SIG-M5 (cell line): ENCODE measurements at regions not wholly inside any gene's neighbourhood (a gene's known extent, or its start where the extent isn't known, plus 50 kb on each side); places are given as distances from the start of the nearest gene placed in this dataset.
"Not testable (repeated sequence)": the region's sequence is repeated elsewhere in the genome, so short reads cannot be mapped to it uniquely, and the experiment has no call there.

Experiments used
- DNase-seq: peaks from one replicate; lab custom pipeline; 2025; lab: John Stamatoyannopoulos, UW

GRCh38 chr19:31529121-31529520, 179.9 kb upstream of the TSHZ3 start:
- DNase-seq: no peak

GRCh38 chr19:31530781-31531180, 181.5 kb upstream of the TSHZ3 start:
- no peak for DNase-seq

DNA sequence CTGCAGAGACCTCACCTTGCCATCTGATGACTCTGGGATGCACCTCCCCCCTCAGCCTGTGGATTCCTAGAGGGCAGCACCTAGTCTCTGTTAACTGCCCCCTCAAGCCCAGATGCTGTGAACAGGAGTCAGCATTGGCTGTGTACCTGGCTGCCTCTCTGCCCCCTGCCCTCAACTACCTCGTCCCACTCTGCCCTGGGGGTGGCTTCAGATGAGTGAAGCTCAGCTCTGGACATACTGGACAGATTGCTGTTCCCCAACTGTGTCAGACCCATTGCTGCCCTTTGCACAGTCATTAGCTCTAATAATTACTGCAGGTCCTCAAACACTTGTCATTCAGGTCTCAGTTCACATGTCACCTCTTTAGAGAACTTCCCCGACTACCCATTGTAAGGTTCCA, 182.1 kb upstream of the TSHZ3 start:
- DNase-seq: no peak

DNA sequence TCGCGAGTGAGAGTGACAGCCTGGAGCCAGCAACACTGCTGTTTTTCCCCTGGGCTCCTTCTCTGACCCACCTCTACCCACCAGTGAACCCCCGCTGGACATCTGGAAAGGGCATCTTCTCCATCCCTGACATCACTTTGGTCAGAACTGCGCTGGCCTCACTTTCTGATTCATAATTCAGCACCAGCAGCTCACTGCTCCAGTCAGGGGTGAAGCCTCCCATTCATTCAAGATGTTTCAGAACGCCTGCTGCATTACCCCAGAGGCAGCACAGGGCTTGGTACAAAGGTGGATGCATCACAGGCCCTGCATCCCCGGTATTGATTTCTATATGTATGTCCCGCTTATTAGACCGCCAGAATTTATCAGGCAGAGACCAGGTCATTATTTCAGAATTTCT, 182.8 kb upstream of the TSHZ3 start:
- no peak for DNase-seq

DNA sequence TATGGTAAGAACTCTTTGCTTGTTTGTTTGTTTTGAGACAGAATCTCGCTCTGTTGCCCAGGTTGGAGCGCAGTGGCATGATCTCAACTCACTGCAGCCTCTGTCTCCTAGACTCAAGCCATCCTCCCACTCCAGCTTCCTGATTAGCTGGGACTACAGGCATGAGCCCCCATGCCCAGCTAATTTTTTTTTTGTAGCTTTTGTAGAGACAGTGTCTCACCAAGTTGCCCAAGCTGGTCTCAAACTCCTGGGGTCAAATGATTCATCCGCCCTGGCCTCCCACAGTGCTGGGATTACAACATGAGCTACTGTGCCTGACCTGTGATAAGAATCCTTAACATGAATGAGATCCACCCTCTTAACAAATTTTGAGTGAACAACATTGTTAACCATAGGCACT, 183.9 kb upstream of the TSHZ3 start:
- DNase-seq: no peak

DNA sequence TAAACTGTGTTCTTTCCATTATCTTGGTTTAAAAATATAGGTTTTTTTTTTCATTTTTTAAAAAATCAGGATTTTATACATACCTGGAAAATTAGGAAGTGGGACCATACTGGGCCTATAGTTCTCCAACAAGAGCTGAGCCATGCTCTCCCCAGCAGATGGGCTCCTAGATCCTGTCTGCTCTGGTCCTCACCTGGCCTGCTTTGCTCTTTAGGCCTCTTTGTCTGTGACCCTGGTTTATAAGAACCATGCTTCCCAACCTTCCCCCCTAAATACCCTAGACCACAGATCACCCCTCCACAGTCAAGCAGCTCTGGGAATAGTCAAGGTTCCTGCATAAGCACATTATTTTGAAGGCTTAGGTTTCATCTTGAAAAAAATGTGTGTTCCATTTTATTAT, 185.0 kb upstream of the TSHZ3 start:
- DNase-seq: no peak

GRCh38 chr19:31534786-31535657, 185.8 kb upstream of the TSHZ3 start:
- no peak for DNase-seq

- no peak for DNase-seq
Observed at GRCh38 chr19:31535691-31536460, 186.6 kb upstream of the TSHZ3 start.

GRCh38 chr19:31537136-31537535, 187.9 kb upstream of the TSHZ3 start:
- no peak for DNase-seq

DNA sequence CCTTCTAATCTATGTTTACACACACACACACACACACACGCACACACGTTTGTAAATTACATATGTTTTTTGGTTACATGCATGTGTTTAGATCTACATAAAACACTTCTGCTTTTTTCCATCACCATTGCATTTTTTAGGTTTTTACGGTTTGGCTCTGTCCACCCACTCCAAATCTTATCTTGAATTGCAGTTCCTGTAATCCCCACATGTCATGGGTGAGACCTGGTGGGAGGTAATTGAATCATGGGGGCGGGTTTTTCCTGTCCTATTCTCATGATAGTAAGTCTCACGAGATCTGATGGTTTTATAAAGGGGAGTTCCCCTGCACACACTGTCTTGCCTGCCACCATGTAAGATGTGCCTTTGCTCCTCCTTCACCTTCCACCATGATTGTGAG, 188.7 kb upstream of the TSHZ3 start:
- not testable (repeated sequence) for DNase-seq

DNA sequence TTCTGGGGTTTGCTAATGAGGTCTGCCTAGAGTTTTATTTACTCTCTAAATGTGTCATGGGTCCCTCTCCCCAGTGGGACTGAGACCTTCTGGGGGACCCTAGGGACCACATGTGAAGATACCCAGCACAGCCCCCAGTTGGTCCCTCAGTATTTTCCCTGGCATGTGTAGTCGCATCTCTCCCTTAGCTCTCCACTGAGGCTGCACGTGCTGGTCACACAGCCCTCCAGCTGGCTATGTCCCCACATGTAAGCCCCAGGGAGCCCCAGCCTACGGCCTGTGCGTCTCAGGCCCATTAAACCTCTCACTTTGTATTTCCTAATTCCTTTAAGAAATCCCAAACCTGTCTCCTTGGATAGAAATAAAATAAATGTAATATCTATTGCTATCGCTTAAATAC, 189.6 kb upstream of the TSHZ3 start:
- DNase-seq: no peak

DNA sequence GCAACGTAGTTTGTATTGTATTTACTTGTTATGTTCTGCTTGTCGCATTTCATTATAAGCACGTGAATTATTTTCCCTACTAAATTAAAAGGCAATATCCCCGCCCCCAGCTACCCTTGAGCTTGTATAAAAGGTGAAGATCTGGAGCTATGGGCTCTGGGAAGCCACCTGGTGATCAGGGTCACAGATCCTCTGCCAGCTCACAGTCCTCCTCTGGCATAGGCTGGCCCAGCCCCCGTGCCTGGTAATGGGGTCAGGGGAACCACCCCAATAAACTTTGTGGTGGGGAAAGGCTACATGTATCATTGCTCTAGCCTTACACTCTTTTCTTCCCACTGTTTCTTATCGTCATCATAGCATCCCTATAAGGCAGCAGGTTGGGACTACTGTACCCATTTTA, 190.2 kb upstream of the TSHZ3 start:
- no peak for DNase-seq

GRCh38 chr19:31541396-31541795, 192.2 kb upstream of the TSHZ3 start:
- DNase-seq: no peak

DNA sequence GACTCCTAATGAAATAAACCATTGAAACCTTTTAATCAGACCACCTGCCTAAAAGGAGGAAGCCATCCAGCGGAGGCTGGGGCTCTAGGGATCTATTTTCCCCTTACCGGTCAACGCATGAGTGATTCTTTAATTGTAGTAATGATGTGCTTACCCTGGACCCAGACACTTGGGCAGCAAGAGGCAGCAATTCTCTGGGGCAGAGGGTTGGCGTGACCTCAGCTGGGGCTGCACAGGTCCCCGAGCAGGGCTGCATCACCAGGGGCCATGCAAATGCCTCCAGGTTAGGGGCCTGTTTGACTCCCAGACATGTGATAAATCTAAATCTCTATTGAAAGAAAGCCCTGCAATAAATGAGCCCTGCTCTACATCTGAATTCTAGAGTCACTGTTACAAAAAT, 194.2 kb upstream of the TSHZ3 start:
- DNase-seq: no peak

DNA sequence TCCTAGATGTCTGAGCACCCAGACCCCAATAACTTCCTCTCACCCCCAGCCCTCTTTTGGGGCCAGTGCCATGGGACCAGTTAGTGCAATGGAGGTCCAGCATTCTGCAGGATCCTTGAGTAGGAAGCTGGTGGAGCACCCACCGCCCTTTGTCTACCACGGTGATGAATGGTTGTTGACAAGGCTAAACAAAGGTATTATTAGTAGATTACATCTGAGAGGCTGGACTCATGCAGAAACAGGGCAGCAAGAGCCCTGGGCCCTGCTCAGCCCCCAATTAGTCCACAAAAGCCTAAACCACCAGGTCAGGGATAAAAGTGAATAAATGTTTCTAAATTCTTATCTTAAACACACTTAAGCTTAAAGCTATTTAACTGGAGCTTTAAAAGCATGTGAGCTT, 196.5 kb upstream of the TSHZ3 start:
- DNase-seq: no peak

DNA sequence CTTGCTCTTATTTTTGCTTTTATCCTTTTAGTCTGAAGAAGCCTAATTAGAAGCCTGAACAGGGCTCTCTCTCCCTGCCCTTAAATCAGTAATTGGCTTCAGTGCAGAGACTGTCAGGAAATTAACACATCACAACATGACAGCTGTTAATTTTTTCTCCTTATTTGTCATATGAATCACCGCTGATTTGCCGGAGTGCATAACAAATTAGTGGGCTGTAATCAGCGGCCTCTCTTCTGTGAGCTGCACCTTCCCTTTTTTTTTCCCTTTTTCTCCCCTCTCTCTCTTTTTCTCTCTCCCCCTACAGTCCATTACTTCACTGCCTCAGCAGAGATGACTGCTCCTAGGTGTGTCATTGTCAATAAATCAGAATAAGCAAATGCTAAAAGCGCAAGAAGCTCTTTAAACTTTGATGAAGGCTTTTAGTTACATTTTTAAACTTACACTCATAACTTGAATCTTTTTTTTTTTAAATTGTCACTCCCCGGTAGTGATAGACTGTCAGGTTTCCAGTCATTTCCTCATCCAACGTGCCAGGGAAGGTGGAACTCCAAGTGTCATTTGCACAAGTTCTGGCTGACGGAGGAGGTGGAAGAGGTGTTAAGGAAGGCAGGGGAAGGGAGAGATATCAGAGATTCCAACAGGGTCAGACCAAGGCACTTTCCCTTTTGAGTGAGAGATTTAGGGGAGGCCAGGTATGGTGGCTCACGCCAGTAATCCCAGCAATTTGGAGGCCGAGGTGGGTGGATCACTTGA, 197.1 kb upstream of the TSHZ3 start:
- DNase-seq: no peak

GRCh38 chr19:31548941-31549340, 199.7 kb upstream of the TSHZ3 start:
- no peak for DNase-seq

- DNase-seq: no peak
Observed at GRCh38 chr19:31553112-31553845, 204.0 kb upstream of the TSHZ3 start.

GRCh38 chr19:31553846-31554215, 204.6 kb upstream of the TSHZ3 start:
- DNase-seq: no peak

- DNase-seq: no peak
Observed at GRCh38 chr19:31554360-31554759, 205.1 kb upstream of the TSHZ3 start.

DNA sequence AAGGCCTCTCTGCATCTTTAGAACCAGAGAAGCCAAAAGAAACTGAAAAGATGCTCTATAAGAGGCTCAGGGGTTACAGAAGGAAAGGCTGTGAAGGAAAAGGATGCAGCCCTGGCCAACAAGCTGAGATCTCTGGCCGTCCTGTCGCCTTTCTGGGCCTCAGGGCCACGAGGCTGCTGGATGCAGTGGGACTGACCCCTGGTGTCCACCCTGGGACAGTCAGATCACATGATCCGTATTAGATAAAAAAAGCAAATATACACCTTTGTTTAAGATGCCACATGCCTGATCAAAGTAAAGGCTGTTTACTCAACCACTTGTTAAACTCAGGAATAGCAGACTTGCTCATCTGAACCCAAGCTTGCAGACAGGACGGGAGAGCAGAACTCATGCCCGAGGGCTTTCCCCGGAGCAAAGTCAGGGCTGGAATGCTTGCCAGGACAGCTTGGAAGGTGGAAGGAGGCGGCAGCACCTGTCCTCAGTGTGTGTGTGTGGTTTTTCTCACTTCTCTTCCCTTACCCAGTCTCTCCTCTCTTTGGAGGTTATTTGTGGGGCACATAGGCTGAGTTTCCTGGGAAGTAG, 206.5 kb upstream of the TSHZ3 start:
- DNase-seq: no peak

GRCh38 chr19:31559494-31559893, 210.3 kb upstream of the TSHZ3 start:
- DNase-seq: no peak
